Body of pancreas (tissue), 4 donors: ENCODE measurements at regions not wholly inside any gene's neighbourhood (a gene's known extent, or its start where the extent isn't known, plus 50 kb on each side); places are given as distances from the start of the nearest gene placed in this dataset.

Experiments used
- POLR2A ChIP-seq, 3 donors: fragments of 450-650 bp; IDR thresholded peaks; one replicate each; pipeline ENCODE4 v1.6.1; 2016; ENCODE audit warnings: antibody characterized with exemption in 3 of 3, mild to moderate bottlenecking in 2 of 3
- TF ChIP-seq, protein P1 (sequence below), 7 experiments: fragments of 450-650 bp in 4 of 7; fragments of 200-600 bp in 3 of 7; sonication (generic) in 3 of 7; IDR thresholded peaks; one replicate each; pipeline ENCODE4 v1.5.1; 2016 to 2019; ENCODE audit warnings: antibody characterized with exemption in 7 of 7

DNA sequence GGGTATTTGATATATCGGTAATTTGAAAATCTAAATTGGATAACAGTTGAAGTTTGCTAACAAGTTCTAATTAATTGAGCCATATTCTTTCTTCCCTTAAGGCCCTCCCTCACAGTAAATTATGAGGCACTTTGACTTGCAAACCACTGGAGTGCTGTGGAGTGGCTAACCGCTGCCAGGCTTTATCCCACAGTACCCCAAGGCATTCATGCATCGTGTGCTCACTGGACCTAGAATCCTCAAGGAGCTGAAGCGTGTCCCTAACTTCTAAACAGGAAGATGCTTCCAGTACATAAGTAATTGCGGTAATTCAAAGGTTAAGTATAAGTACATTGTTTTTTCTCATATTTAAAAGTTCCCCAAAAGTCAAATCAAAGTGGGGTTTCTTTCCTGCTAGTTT lies 499.9 kb downstream of the TFAP2A start:
- TF ChIP-seq, protein P1, sequence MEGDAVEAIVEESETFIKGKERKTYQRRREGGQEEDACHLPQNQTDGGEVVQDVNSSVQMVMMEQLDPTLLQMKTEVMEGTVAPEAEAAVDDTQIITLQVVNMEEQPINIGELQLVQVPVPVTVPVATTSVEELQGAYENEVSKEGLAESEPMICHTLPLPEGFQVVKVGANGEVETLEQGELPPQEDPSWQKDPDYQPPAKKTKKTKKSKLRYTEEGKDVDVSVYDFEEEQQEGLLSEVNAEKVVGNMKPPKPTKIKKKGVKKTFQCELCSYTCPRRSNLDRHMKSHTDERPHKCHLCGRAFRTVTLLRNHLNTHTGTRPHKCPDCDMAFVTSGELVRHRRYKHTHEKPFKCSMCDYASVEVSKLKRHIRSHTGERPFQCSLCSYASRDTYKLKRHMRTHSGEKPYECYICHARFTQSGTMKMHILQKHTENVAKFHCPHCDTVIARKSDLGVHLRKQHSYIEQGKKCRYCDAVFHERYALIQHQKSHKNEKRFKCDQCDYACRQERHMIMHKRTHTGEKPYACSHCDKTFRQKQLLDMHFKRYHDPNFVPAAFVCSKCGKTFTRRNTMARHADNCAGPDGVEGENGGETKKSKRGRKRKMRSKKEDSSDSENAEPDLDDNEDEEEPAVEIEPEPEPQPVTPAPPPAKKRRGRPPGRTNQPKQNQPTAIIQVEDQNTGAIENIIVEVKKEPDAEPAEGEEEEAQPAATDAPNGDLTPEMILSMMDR (IDR thresholded peaks at IDR 0.05), result no peak
- TF ChIP-seq POLR2A (IDR thresholded peaks at IDR 0.05), result no peak
